Heart right ventricle (tissue), 16 donors: ENCODE measurements at regions not wholly inside any gene's neighbourhood (a gene's known extent, or its start where the extent isn't known, plus 50 kb on each side); places are given as distances from the start of the nearest gene placed in this dataset.

Source experiments
- ATAC-seq, 8 donors: fragments of 200-7000 bp; cut with Tn5 transposase; one replicate each; pipeline ENCODE4 v1.9.1; 2020; ENCODE audit warnings: mild to moderate bottlenecking in 8 of 8, moderate library complexity in 8 of 8, moderate number of reproducible peaks in 1 of 8
- DNase-seq, 2 donors: peaks; one replicate each; pipeline ENCODE4 v3.0.0-alpha.2; 2020
- H3K27ac ChIP-seq, 10 donors: fragments of 200-600 bp; sonication (generic) in 2 of 10; one replicate each; pipeline versions ENCODE4 v1.5.0 to v1.8.0; 2020 to 2022; ENCODE audit warnings: mild to moderate bottlenecking in 3 of 10
- H3K27me3 ChIP-seq, 7 donors: fragments of 200-600 bp; one replicate each; pipeline ENCODE4 v1.8.0; 2021 to 2022; ENCODE audit warnings: mild to moderate bottlenecking in 2 of 7
- H3K36me3 ChIP-seq, 9 donors: fragments of 200-600 bp; sonication (generic) in 1 of 9; one replicate each; pipeline versions ENCODE4 v1.5.0 to v1.8.0; 2020 to 2022; ENCODE audit warnings: mild to moderate bottlenecking in 2 of 9
- H3K4me1 ChIP-seq, 9 donors: fragments of 200-600 bp; sonication (generic) in 1 of 9; one replicate each; pipeline versions ENCODE4 v1.5.0 to v1.8.0; 2020 to 2022; ENCODE audit warnings: mild to moderate bottlenecking in 4 of 9
- H3K4me3 ChIP-seq, 10 donors: fragments of 200-600 bp; sonication (generic) in 2 of 10; one replicate each; pipeline versions ENCODE4 v1.5.0 to v1.8.0; 2020 to 2022; ENCODE audit warnings: mild to moderate bottlenecking in 7 of 10, moderate library complexity in 2 of 10
- H3K9me3 ChIP-seq, 11 donors: fragments of 200-600 bp in 10 of 11; sonication (generic) in 2 of 11; one replicate each; pipeline versions ENCODE4 v1.5.0 to v1.8.0; 2013 to 2022; ENCODE audit warnings: mild to moderate bottlenecking in 2 of 11, control low read depth in 1 of 11, moderate library complexity in 1 of 11
- WGBS, 2 donors: extraction: QIAGEN DNeasy Blood & Tissue Kit; methylation state at CpG; one replicate each; pipeline ENCODE4 v1.1.7; 2013; ENCODE audit warnings: inconsistent platforms in 1 of 2; 5-methylcytosine and 5-hydroxymethylcytosine counted together
- intact Hi-C, 10 donors: fragments of 100-400 bp; cut with DNase I; formaldehyde crosslinking; loops; one replicate each; pipeline versions ENCODE4 v1.11.1 to v1.14.2; 2022
- TF ChIP-seq, protein P1 (sequence below), 9 donors: fragments of 200-600 bp; sonication (generic) in 2 of 9; IDR thresholded peaks; one replicate each; pipeline versions ENCODE4 v1.5.0 to v1.8.0; 2021 to 2022; ENCODE audit warnings: antibody characterized with exemption in 9 of 9, mild to moderate bottlenecking in 5 of 9, moderate library complexity in 1 of 9
- donor health status: Arrhythmogenic right ventricular cardiomyopathy.
- donor health status: ischemic (EF 13 %, LVEDD 7.1; RV severe dilation, severe dysfunction).
- donor health status: healthy with polysubstance abuse.
- donor health status: DM: no; HTN: yes; CAD: no.
- donor health status: DM: no; HTN: no; CAD: no.
- donor health status: ischemic (EF 25% LVEDD 6.9; RV normal size, moderate dysfunction).
- donor health status: ischemic (EF 25% LVEDD 5.7; RV mildly dilated, moderate dysfunction).
- donor health status: healthy.
- donor health status: DM: yes; HTN: yes; CAD: no.
- donor health status: Ischemic cardiomyopathy.
- donor health status: ischemic (EF 35%, LVEDD 5.7; RV mildly dilated, moderate dysfunction).
- donor health status: nonischemic (EF 11% LVEDD 7.7; RV severe dilation, severe dysfunction).
- donor health status: DM: yes; HTN: yes; CAD: no.
- donor health status: PGD.
- donor health status: ischemic (EF 29% LVEDD 5.4; RV normal size, mild dysfunction).
- donor health status: nonischemic (EF 23%, LVEDD 6.1; RV moderate dilation, normal function).

DNA sequence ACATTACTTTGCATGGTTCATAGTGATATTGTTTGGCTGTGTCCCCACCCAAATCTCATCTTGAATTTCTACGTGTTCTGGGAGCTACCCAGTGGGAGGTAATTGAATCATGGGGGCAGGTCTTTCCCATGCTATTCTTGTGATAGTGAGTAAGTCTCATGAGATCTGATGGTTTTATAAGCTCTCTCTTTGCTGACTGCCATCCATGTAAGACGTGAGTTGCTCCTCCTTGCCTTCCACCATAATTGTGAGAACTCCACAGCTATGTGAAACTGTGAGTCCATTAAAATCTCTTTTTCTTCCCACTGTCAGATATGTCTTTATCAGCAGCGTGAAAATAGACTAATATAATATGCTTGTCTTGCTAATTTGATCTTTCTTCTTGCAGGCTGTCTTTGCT lies 200.4 kb upstream of the NOX3 start:
- ATAC-seq, result no peak
- intact Hi-C loops, result no loop called here
- 81 to 82% methylated on average over 3 of the region's 3 CpGs for WGBS, 2 donors
- no peak for DNase-seq
- H3K4me3 ChIP-seq, result no peak overlapping the region
- no peak overlapping the region for H3K27ac ChIP-seq
- peaks cover 0 to 20% (median 0%) of the 10 kb centered on the region in 11 donors for H3K9me3 ChIP-seq
- TF ChIP-seq, protein P1, sequence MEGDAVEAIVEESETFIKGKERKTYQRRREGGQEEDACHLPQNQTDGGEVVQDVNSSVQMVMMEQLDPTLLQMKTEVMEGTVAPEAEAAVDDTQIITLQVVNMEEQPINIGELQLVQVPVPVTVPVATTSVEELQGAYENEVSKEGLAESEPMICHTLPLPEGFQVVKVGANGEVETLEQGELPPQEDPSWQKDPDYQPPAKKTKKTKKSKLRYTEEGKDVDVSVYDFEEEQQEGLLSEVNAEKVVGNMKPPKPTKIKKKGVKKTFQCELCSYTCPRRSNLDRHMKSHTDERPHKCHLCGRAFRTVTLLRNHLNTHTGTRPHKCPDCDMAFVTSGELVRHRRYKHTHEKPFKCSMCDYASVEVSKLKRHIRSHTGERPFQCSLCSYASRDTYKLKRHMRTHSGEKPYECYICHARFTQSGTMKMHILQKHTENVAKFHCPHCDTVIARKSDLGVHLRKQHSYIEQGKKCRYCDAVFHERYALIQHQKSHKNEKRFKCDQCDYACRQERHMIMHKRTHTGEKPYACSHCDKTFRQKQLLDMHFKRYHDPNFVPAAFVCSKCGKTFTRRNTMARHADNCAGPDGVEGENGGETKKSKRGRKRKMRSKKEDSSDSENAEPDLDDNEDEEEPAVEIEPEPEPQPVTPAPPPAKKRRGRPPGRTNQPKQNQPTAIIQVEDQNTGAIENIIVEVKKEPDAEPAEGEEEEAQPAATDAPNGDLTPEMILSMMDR (IDR thresholded peaks at IDR 0.05), result no peak
- H3K4me1 ChIP-seq, result no peaks in the 10 kb centered on the region
- no peaks in the 10 kb centered on the region for H3K36me3 ChIP-seq
- H3K27me3 ChIP-seq, result no peaks in the 10 kb centered on the region

DNA sequence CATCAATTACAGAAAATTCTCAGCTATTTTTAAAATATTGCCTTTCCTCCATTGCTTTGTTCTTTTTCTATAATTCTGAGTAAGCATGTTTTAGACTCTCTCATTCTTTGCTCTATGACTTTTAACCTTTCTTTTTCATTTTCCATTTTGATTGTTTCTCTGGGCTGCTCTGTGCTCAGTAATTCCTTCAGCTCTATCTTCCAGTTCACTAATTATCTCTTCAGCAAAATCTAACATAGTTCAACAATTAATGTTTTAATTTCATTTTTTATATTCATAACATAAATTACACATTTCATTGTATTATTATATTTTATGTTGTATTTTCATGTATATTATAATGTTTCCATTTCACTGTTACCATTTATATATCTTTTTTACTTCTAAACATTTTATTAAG lies 198.8 kb upstream of the NOX3 start:
- intact Hi-C loops, result no loop called here
- H3K36me3 ChIP-seq, result no peaks in the 10 kb centered on the region
- DNase-seq (no peak), ATAC-seq (no peak)
- H3K27me3 ChIP-seq, result no peaks in the 10 kb centered on the region
- H3K4me3 ChIP-seq, result no peak overlapping the region
- no peaks in the 10 kb centered on the region for H3K4me1 ChIP-seq
- no peak overlapping the region for H3K27ac ChIP-seq
- TF ChIP-seq, protein P1 (IDR thresholded peaks at IDR 0.05), result no peak
- peaks cover 0 to 20% (median 0%) of the 10 kb centered on the region in 11 donors for H3K9me3 ChIP-seq

DNA sequence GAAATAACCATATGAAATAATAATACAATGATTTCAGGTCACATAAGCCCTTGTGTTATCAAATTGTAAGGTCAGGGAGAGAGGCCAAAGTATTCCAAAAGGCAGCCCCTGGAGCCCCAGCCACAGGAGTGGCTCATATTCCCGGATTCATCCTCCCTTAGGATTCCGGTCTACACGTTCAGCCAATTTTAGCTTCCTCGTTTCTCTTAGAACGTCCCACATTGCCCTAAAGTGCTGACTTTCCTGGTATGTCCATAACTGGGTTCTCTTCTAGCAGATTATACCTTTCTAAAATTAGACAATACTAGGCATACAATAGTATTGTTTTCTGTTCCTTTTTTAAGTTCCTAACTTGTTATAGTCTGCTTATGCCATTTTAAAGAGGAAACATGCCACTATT lies 192.7 kb upstream of the NOX3 start:
- Histone ChIP-seq H3K27me3 (no peaks in the 10 kb centered on the region), H3K27ac (peak overlapping the region in 1 of 10 donors; percentile 27), H3K36me3 (no peaks in the 10 kb centered on the region), H3K4me3 (no peak overlapping the region), H3K9me3 (peaks cover 0 to 5% (median 0%) of the 10 kb centered on the region in 11 donors), H3K4me1 (peaks cover 0 to 20% (median 4%) of the 10 kb centered on the region in 9 donors)
- TF ChIP-seq, protein P1 (IDR thresholded peaks at IDR 0.05), result no peak
- ATAC-seq, result peak in 2 of 8 donors; percentile 24 to 37
- DNase-seq, result no peak
- intact Hi-C loops, result no loop called here
- WGBS, 2 donors, result 29 to 35% methylated on average over 5 of the region's 5 CpGs

DNA sequence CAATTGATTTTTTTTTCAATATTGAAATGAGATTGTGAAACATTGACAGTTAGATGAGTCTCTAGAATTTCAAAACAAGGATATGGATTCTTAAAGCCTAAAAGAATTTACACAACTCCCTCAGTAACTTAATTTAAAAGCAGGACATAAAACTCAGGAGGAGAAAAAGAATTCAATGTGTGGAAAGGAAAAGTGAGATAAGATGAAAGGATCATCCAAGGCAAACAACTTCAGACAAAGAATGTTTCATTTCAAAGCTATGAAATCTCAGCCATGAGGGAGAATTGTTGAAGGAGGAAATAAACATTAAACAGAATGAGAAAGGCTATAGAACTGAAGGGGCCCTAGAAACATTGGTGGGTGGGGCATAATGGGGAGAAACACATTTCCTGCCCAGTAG lies 191.7 kb upstream of the NOX3 start:
- Histone ChIP-seq H3K9me3 (peaks cover 0 to 6% (median under 1%) of the 10 kb centered on the region in 11 donors), H3K27me3 (no peaks in the 10 kb centered on the region), H3K36me3 (no peaks in the 10 kb centered on the region), H3K4me3 (no peak overlapping the region), H3K27ac (peak overlapping the region in 1 of 10 donors; percentile 27), H3K4me1 (peaks cover 0 to 20% (median 4%) of the 10 kb centered on the region in 9 donors)
- DNase-seq (no peak), ATAC-seq (no peak)
- TF ChIP-seq, protein P1 (IDR thresholded peaks at IDR 0.05), result no peak
- intact Hi-C loops, result no loop called here
